TTC549 (cell line): ENCODE measurements at regions not wholly inside any gene's neighbourhood (a gene's known extent, or its start where the extent isn't known, plus 50 kb on each side); places are given as distances from the start of the nearest gene placed in this dataset.
"Not testable (repeated sequence)": the region's sequence is repeated elsewhere in the genome, so short reads cannot be mapped to it uniquely, and the experiment has no call there.

Source experiments
- FAIRE-seq: peaks from 2 replicates; lab custom pipeline; 2012; peaks lifted over from hg19 to GRCh38; lab: Jason Lieb, UNC

DNA sequence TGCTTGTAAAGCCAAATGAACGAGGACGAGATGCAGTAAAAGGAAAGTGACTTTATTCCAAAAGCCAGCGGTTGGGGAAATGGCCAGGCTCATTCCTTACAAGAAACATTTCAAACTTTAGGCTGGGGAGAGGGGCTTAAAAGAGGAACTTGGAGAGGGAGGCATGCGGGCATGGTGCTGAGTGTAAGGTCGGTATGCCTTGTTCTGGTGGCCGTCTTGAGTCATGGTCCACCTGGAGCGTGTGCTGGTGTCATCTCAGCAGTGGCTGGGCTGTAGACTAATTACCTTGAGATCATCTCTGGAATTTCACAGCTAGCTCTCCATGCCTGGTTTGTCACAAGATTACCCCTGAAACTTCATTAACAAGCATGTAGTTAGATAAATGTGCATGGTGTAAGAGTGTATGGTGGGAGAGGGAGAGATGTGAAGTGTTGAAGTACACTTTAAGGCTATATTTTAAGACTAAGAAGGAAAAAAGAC is 156.4 kb upstream of the PFN2 start:
- no peak for FAIRE-seq

DNA sequence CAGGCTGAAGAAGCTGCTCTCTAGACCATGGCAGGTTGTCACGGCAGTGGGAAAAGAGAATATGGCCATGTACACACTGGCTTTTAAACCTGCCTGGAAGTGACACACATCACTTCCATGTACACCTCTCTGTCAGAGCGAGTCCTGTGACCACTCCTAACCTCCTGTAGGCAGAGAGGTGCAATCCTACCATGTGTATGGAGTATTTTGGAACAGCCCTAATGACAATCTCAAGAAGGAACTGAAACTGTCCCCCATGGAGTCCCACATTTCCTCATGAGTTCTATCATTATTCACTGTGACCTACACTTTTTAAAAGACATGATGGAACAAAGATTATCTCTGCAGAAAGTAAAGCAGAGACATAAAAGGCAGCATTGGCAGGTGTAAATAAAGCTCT is 153.4 kb upstream of the PFN2 start:
- no peak for FAIRE-seq

DNA sequence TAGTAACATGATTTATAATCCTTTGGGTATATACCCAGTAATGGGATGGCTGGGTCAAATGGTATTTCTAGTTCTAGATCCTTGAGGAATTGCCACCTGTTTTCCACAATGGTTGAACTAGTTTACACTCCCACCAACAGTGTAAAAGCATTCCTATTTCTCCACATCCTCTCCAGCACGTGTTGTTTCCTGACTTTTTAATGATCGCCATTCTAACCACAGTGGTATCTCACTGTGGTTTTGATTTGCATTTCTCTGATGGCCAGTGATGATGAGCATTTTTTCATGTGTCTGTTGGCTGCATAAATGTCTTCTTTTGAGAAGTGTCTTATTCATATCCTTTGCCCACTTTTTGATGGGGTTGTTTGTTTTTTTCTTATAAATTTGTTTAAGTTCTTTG is 152.6 kb upstream of the PFN2 start:
- not testable (repeated sequence) for FAIRE-seq

GRCh38 chr3:150118219-150118618 is 147.5 kb upstream of the PFN2 start:
- FAIRE-seq, result no peak

- FAIRE-seq, result no peak
Measured at GRCh38 chr3:150117076-150117475, 146.4 kb upstream of the PFN2 start.

- no peak for FAIRE-seq
Measured at GRCh38 chr3:150116196-150116595, 145.5 kb upstream of the PFN2 start.

DNA sequence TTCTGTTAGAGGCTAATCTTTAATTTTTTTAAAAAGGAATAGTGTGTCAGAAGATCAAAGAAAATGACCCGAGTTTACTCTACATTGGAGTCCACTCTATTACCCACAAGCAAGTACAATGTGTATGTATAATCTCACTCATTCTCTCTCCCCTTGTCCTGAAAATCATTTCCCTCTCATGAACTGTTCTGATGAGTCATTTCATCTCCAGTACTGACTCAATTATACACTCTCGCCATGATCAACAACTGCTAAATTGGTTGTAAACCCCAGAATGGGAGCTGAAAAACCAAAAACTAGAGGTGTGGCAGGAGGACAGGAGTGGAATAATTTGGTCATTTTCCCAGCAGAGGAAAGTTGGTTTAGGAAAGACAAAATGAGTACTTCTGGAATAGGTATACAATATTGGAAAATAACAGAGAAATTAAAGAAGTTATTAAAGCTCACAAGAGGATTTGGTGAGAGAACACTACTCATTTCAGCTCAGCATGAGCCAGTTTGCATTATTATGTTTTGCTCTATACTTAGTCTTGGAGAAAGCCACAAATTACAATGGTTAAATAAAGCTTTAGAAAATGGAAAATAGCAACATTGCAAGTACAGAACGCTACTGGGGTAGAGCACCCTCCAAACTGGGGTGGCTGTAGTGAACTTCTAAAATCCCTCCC is 144.3 kb upstream of the PFN2 start:
- FAIRE-seq, result no peak

GRCh38 chr3:150114273-150114672 is 143.6 kb upstream of the PFN2 start:
- FAIRE-seq, result no peak

- no peak for FAIRE-seq
Measured at GRCh38 chr3:150110097-150110496, 139.4 kb upstream of the PFN2 start.

- FAIRE-seq, result no peak
Measured at GRCh38 chr3:150107429-150108175, 136.9 kb upstream of the PFN2 start.

DNA sequence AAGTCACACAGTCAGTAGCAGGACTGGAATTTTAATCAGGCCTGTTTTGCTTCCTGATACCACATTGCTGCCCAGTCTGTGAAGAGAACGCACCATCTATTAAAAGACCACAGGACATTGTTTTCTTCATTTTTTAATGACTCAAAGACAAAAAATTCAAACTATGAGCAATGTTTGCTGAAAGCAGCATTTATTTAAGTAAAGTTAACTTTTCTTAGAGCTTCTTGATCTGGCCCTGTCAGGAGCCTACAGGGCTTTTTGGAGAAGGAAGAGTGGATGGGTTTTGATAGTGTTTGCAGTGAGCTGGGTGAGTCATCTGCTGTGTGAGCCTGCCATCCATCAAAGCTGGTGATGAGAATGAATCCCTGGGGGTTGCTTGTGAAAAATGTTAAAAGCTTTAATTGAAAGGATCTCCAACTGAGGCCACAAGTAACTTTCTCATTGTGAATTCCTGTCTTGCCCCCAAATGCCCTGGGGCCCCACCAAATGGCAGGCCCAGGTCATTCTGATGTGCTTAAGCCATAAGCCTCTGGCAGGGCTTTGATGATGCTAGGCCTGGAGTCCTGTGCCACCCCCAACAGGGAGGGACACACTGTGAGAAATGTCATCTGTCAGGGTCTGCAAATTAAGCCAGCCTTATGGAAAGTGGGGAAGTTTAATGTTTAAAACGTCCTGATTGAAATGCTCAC is 136.2 kb upstream of the PFN2 start:
- no peak for FAIRE-seq

DNA sequence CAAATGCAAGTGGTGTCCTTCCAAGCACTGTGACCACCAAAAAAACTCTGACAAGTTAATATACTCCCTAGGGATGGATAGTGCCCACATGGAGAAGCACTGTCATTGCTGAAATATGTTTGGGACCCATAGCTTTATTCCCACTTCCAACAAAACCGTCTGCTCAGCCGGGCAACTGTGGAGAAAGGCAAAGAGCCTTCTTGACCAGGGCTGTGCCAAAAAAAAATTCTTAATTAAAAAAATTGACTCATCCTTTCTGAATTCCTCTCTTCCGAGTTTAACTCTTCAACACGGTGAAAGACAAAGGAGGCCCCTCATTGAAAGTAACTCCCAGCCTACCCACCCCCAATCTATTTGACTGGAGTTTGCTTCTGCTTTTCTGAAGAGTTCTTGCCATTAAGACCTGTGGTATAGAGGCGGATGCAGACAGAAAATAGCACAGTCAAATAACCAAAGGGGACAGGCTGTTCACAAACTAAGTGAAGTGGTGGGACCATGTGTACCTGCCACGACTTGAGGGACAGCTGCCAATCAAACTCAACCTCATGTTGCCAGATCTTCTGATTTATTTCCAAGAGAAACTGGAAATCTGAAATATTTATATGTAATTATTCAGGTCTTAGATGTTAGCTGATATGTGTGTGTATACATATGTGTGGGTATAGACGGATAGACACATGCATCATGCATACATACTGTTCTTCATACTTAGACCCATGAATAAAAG is 135.4 kb upstream of the PFN2 start:
- no peak for FAIRE-seq

DNA sequence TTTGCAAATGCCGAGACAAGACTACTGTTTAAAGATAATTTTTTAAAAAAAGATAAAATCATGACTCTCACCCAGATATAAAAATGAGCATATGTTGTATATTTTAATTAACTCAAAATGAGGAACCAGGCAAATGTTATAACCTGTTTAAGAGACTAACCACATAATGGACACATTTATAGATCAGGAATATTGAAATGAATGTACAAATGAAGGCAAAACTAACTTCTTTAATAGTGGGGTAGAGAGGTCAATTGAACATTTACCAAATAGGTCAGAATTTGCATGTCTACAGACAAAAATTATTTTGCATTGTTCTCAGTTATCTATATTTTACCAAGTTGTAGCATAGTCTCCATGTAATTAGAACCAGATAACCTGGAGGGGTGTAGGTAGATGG is 134.3 kb upstream of the PFN2 start:
- no peak for FAIRE-seq

GRCh38 chr3:150104564-150104963 is 133.9 kb upstream of the PFN2 start:
- FAIRE-seq, result no peak

GRCh38 chr3:150101016-150101415 is 130.3 kb upstream of the PFN2 start:
- FAIRE-seq, result no peak

DNA sequence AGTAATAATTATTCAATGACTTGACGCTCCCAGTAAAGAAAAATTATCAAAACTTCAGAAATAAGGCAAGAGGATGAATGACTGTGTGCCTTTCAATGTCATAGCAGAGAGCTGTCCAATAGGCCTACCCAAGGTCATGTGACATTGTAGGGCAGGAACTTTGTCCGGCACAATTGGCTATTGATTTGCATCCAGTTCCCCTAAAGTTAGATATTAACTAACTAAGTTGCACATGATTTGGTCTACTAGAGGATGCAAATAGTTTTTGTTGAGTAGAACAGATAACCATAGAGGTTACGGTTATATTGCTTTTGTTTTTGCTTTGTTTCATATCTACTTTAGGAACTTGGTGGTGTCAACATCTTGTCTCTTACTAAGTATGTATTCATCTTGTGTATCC is 127.9 kb upstream of the PFN2 start:
- no peak for FAIRE-seq

DNA sequence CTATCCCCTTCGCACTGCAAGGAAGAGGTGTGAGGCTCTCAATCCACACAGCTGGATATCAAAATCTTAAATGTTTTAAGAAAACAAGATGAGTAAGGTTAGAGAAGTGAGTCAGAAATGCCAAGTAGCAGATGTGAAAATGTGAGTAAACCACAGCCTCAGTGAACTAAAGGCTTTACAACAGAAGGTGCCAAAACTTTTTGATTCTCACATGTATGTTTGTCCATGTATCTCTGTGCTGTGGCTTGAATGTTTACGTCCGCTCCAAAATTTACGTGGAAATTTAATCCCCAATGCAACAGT is 126.8 kb upstream of the PFN2 start:
- no peak for FAIRE-seq

- no peak for FAIRE-seq
Measured at GRCh38 chr3:150096700-150097587, 126.2 kb upstream of the PFN2 start.

DNA sequence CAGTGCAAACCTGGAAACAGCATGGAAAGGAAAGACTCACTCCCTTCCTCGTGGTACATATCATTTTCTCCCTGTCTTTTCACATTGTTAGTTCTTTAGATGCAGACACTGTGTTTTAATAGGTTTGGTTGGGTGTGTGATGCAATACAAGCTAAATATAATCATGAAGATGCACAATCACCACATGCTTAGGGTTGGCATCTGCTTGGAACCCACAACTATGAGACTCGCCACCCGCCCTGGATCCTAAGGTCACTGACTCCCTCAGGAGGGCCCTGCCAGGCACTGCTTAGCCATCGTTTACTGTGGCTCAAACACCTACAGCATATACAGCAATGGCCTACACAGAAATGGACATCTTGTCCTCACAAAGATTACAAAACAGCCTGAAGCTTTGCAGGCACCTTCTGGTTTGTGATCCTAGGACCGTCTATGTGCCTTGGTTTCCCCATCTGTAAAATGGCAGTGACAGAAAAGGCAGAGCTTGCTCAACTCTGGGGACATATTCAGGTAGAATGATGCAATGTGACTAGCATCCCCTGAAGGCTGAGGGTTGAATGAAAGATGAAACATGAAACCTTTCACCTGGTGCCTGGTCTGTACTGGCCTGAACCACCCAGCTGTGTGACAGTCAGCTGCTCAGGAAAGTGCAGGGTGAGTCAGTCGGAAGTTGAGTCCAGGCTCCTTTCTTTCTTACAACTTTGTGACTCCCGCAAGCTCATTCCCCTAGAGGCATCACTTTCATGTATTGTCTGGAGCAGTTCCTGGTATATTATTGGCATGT is 123.6 kb upstream of the PFN2 start:
- no peak for FAIRE-seq

GRCh38 chr3:150091626-150092025 is 120.9 kb upstream of the PFN2 start:
- no peak for FAIRE-seq

DNA sequence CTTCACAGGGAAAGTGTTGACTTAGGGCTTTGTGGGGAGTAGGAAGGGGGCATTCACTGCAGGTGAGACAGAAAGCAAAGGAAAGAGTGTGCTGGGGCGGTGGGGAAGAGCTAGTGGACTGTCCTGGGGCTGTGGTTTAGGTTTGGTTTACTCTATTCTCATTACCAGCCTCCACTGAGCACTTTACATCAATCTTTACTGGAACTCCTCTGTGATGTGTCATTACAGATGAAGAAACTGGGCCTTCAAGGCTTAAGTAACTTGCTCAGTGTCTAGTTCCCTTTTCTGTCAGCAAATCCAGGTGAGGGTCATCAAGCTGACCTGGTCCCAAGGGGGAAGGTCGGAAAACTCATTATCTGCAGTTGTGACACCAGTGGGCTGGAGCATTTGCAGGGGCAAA is 120.2 kb upstream of the PFN2 start:
- FAIRE-seq, result no peak
